CD4-positive, alpha-beta T cell treated with Interleukin-2 at 100 ng/mL for 4 hours (primary cell): ENCODE measurements at regions not wholly inside any gene's neighbourhood (a gene's known extent, or its start where the extent isn't known, plus 50 kb on each side); places are given as distances from the start of the nearest gene placed in this dataset.

Experiments
- DNase-seq: peaks from one replicate; pipeline ENCODE4 v3.0.0-alpha.2; 2020; ENCODE audit warnings: low spot score

- no peak for DNase-seq
Measured at GRCh38 chr17:65477600-65477999, 83.8 kb downstream of the AXIN2 start.

GRCh38 chr17:65474660-65475059, 86.8 kb downstream of the AXIN2 start:
- no peak for DNase-seq

- no peak for DNase-seq
Measured at GRCh38 chr17:65473985-65474384, 87.5 kb downstream of the AXIN2 start.

- no peak for DNase-seq
Measured at GRCh38 chr17:65473363-65473762, 88.1 kb downstream of the AXIN2 start.

GRCh38 chr17:65472666-65473309, 88.7 kb downstream of the AXIN2 start:
- no peak for DNase-seq

GRCh38 chr17:65470783-65471182, 90.7 kb downstream of the AXIN2 start:
- DNase-seq, result no peak

GRCh38 chr17:65468321-65468720, 93.1 kb downstream of the AXIN2 start:
- no peak for DNase-seq

- DNase-seq, result no peak
Measured at GRCh38 chr17:65467156-65467555, 94.3 kb downstream of the AXIN2 start.

- no peak for DNase-seq
Measured at GRCh38 chr17:65466547-65466946, 94.9 kb downstream of the AXIN2 start.

- DNase-seq, result no peak
Measured at GRCh38 chr17:65463242-65463641, 98.2 kb downstream of the AXIN2 start.

- no peak for DNase-seq
Measured at GRCh38 chr17:65459677-65460347, 101.6 kb downstream of the AXIN2 start.

- no peak for DNase-seq
Measured at GRCh38 chr17:65457635-65458257, 103.7 kb downstream of the AXIN2 start.

GRCh38 chr17:65457183-65457582, 104.3 kb downstream of the AXIN2 start:
- no peak for DNase-seq

GRCh38 chr17:65456368-65457151, 104.9 kb downstream of the AXIN2 start:
- no peak for DNase-seq

GRCh38 chr17:65455972-65456343, 105.5 kb downstream of the AXIN2 start:
- peak; percentile 27 for DNase-seq

GRCh38 chr17:65455154-65455971, 106.1 kb downstream of the AXIN2 start:
- DNase-seq, result no peak

- DNase-seq, result no peak
Measured at GRCh38 chr17:65453204-65453931, 108.1 kb downstream of the AXIN2 start.

- no peak for DNase-seq
Measured at GRCh38 chr17:65449495-65449894, 112.0 kb downstream of the AXIN2 start.

GRCh38 chr17:65447823-65448222, 113.6 kb downstream of the AXIN2 start:
- no peak for DNase-seq

GRCh38 chr17:65446838-65447526, 114.5 kb downstream of the AXIN2 start:
- no peak for DNase-seq

GRCh38 chr17:65446043-65446442, 115.4 kb downstream of the AXIN2 start:
- DNase-seq, result no peak
